Activated CD8-positive, alpha-beta T cell treated with anti-CD3 and anti-CD28 coated beads for 36 hours (primary cell): ENCODE measurements at regions not wholly inside any gene's neighbourhood (a gene's known extent, or its start where the extent isn't known, plus 50 kb on each side); places are given as distances from the start of the nearest gene placed in this dataset.

Experiments used
- ATAC-seq: fragments of 200-7000 bp; cut with Tn5 transposase; one replicate; pipeline ENCODE4 v1.10.0; 2021; ENCODE audit warnings: mild to moderate bottlenecking, moderate library complexity
- CTCF ChIA-PET: fragments of 350-600 bp; sonication (Branson Sonifier 250); formaldehyde crosslinking; loops from one replicate; lab custom pipeline; 2021; ENCODE audit warnings: antibody characterized with exemption; lab: Charles Lee
- POLR2A ChIA-PET: fragments of 350-600 bp; sonication (Branson Sonifier 250); formaldehyde crosslinking; loops from one replicate; lab custom pipeline; 2021; ENCODE audit warnings: antibody characterized with exemption; lab: Charles Lee
- DNase-seq: peaks from one replicate; pipeline ENCODE4 v3.0.0-alpha.2; 2020
- H3K27ac Mint-ChIP-seq: one replicate; pipeline ENCODE4 v1.8.0; 2021; ENCODE audit warnings: mild to moderate bottlenecking, mixed read lengths
- H3K27me3 Mint-ChIP-seq: one replicate; pipeline ENCODE4 v1.8.0; 2021; ENCODE audit warnings: mixed read lengths
- H3K36me3 Mint-ChIP-seq: one replicate; pipeline ENCODE4 v1.8.0; 2021; ENCODE audit warnings: low read depth, mixed read lengths
- H3K4me1 Mint-ChIP-seq: one replicate; pipeline ENCODE4 v1.8.0; 2021; ENCODE audit warnings: low read depth, mixed read lengths
- H3K4me3 Mint-ChIP-seq: one replicate; pipeline ENCODE4 v1.8.0; 2021; ENCODE audit warnings: mild to moderate bottlenecking, moderate library complexity, mixed read lengths
- H3K9me3 Mint-ChIP-seq: one replicate; pipeline ENCODE4 v1.8.0; 2021; ENCODE audit warnings: mixed read lengths
- CTCF ChIP-seq: fragments of 200-600 bp; IDR thresholded peaks from one replicate; pipeline ENCODE4 v1.8.0; 2022; ENCODE audit warnings: antibody characterized with exemption, mild to moderate bottlenecking
- intact Hi-C: fragments of 100-400 bp; cut with micrococcal nuclease; formaldehyde crosslinking; loops from one replicate; pipeline ENCODE4 v1.10.0; 2022

- Mint-ChIP-seq H3K36me3 (no peaks in the 10 kb centered on the region), H3K4me1 (peaks cover 44% of the 10 kb centered on the region), H3K27me3 (peaks cover 1% of the 10 kb centered on the region), H3K9me3 (no peaks in the 10 kb centered on the region), H3K4me3 (no peak overlapping the region), H3K27ac (peak overlapping the region; percentile 8)
- intact Hi-C loops = no loop called here
- no peak for TF ChIP-seq CTCF
- ChIA-PET POLR2A (interaction anchor here (1.2 to 1.9 kb wide), 3 partner anchors 9 to 132 kb away, joined by 3 to 7 read pairs (median 5); no protein-coding TSS in a partner anchor), CTCF (interaction anchor here (0.6 to 4.9 kb wide), 5 partner anchors 10 to 849 kb away, joined by 3 to 45 read pairs (median 7); no protein-coding TSS in a partner anchor)
- DNase-seq = no peak
- ATAC-seq = peak; percentile 45
Measured at GRCh38 chr4:100083289-100083688, 107.0 kb downstream of the DDIT4L start.

- intact Hi-C loops = no loop called here
- DNase-seq (no peak), ATAC-seq (peak; percentile 65)
Measured at GRCh38 chr4:100082852-100083251, 107.4 kb downstream of the DDIT4L start.

GRCh38 chr4:100081491-100081890 lies 108.8 kb downstream of the DDIT4L start:
- H3K27ac Mint-ChIP-seq = no peak overlapping the region

More at GRCh38 chr4:100082852-100083251, 107.4 kb downstream of the DDIT4L start:
- Mint-ChIP-seq H3K4me3 (no peak overlapping the region), H3K36me3 (no peaks in the 10 kb centered on the region), H3K4me1 (peaks cover 44% of the 10 kb centered on the region), H3K9me3 (no peaks in the 10 kb centered on the region), H3K27me3 (peaks cover 1% of the 10 kb centered on the region), H3K27ac (peak overlapping the region; percentile 47)
- ChIA-PET POLR2A (interaction anchor here (1.2 to 1.9 kb wide), 3 partner anchors 9 to 131 kb away, joined by 3 to 7 read pairs (median 5); no protein-coding TSS in a partner anchor), CTCF (interaction anchor here (0.6 to 4.9 kb wide), 6 partner anchors 10 to 849 kb away, joined by 3 to 45 read pairs (median 6); partner anchors contain the start of gene H2AZ1)
- no peak for TF ChIP-seq CTCF

GRCh38 chr4:100079264-100079663 lies 111.0 kb downstream of the DDIT4L start:
- TF ChIP-seq CTCF = no peak
- Mint-ChIP-seq H3K27me3 (peaks cover 7% of the 10 kb centered on the region), H3K27ac (peak overlapping the region; percentile 77), H3K36me3 (no peaks in the 10 kb centered on the region), H3K4me1 (peaks cover 30% of the 10 kb centered on the region), H3K9me3 (peaks cover 2% of the 10 kb centered on the region), H3K4me3 (no peak overlapping the region)
- DNase-seq (peak; percentile 24), ATAC-seq (peak; percentile 56)
- intact Hi-C loops = no loop called here
- ChIA-PET CTCF (interaction anchor here (1.2 to 6.7 kb wide), 3 partner anchors 11 to 17 kb away, joined by 5 to 39 read pairs (median 5); no protein-coding TSS in a partner anchor), POLR2A (interaction anchor here (1.7 kb wide), 1 partner anchor 10 kb away, joined by 5 read pairs; no protein-coding TSS in a partner anchor)

More at GRCh38 chr4:100081491-100081890, 108.8 kb downstream of the DDIT4L start:
- ChIA-PET CTCF (interaction anchor here (2.2 to 4.9 kb wide), 3 partner anchors 11 to 84 kb away, joined by 7 to 45 read pairs (median 24); no protein-coding TSS in a partner anchor), POLR2A (interaction anchor here (0.9 kb wide), 1 partner anchor 12 kb away, joined by 3 read pairs; no protein-coding TSS in a partner anchor)
- H3K9me3 Mint-ChIP-seq = peaks cover 2% of the 10 kb centered on the region
- no peaks in the 10 kb centered on the region for H3K36me3 Mint-ChIP-seq
- DNase-seq (no peak), ATAC-seq (no peak)
- no peak overlapping the region for H3K4me3 Mint-ChIP-seq
- peaks cover 1% of the 10 kb centered on the region for H3K27me3 Mint-ChIP-seq
- H3K4me1 Mint-ChIP-seq = peaks cover 40% of the 10 kb centered on the region
- no peak for TF ChIP-seq CTCF
- intact Hi-C loops = no loop called here

- no peaks in the 10 kb centered on the region for H3K36me3 Mint-ChIP-seq
- no peak overlapping the region for H3K4me3 Mint-ChIP-seq
- ChIA-PET CTCF (interaction anchor here (6.7 kb wide), 1 partner anchor 16 kb away, joined by 39 read pairs; no protein-coding TSS in a partner anchor), POLR2A (interaction anchor here (0.5 to 1.1 kb wide), 2 partner anchors 10 to 1712 kb away, joined by 3 read pairs; no protein-coding TSS in a partner anchor)
- TF ChIP-seq CTCF = no peak
- peaks cover 13% of the 10 kb centered on the region for H3K27me3 Mint-ChIP-seq
- H3K27ac Mint-ChIP-seq = no peak overlapping the region
- intact Hi-C loops = no loop called here
- peaks cover 2% of the 10 kb centered on the region for H3K9me3 Mint-ChIP-seq
- DNase-seq = peak; percentile 12
- ATAC-seq = peak; percentile 82
- peaks cover 16% of the 10 kb centered on the region for H3K4me1 Mint-ChIP-seq
Measured at GRCh38 chr4:100076753-100077152, 113.5 kb downstream of the DDIT4L start.
